Astrocyte of the spinal cord (primary cell): ENCODE measurements at regions not wholly inside any gene's neighbourhood (a gene's known extent, or its start where the extent isn't known, plus 50 kb on each side); places are given as distances from the start of the nearest gene placed in this dataset.

Source experiments
- DNase-seq: peaks from one replicate; pipeline ENCODE4 v3.0.0; 2011; ENCODE audit warnings: low read depth, low spot score
- H3K4me3 ChIP-seq: 2 replicates; pipeline ENCODE4 v1.5.1; 2011; ENCODE audit warnings: low read depth, mild to moderate bottlenecking, low read length, moderate library complexity
- CTCF ChIP-seq: IDR thresholded peaks from 2 replicates; pipeline ENCODE4 v1.5.1; 2012; ENCODE audit warnings: low read depth, mild to moderate bottlenecking, low read length, inconsistent platforms
- in situ Hi-C: cut with HindIII; loops from 2 replicates; pipeline ENCODE4 v1.10.0; 2017; ENCODE audit warnings: low sequenced_read_pairs

GRCh38 chr17:77566151-77566550, 392.4 kb upstream of the TNRC6C start:
- in situ Hi-C loops: no loop called here
- no peak for DNase-seq
- no peak for TF ChIP-seq CTCF
- H3K4me3 ChIP-seq: no peak overlapping the region

- no peak overlapping the region for H3K4me3 ChIP-seq
- in situ Hi-C loops: no loop called here
- DNase-seq: no peak
- no peak for TF ChIP-seq CTCF
These were observed 391.9 kb upstream of the TNRC6C start for GRCh38 chr17:77566566-77567138.

GRCh38 chr17:77568540-77568939, 390.0 kb upstream of the TNRC6C start:
- in situ Hi-C loops: no loop called here
- no peak overlapping the region for H3K4me3 ChIP-seq
- TF ChIP-seq CTCF: no peak
- no peak for DNase-seq

- no peak for DNase-seq
- H3K4me3 ChIP-seq: no peak overlapping the region
- in situ Hi-C loops: no loop called here
- no peak for TF ChIP-seq CTCF
These were observed 388.5 kb upstream of the TNRC6C start for GRCh38 chr17:77569846-77570564.

- in situ Hi-C loops: no loop called here
- no peak for DNase-seq
- no peak overlapping the region for H3K4me3 ChIP-seq
- TF ChIP-seq CTCF: no peak
These were observed 388.0 kb upstream of the TNRC6C start for GRCh38 chr17:77570565-77570898.

GRCh38 chr17:77571155-77571981, 387.1 kb upstream of the TNRC6C start:
- in situ Hi-C loops: no loop called here
- no peak for DNase-seq
- no peak overlapping the region for H3K4me3 ChIP-seq
- no peak for TF ChIP-seq CTCF
